OCI-M1 (cell line): ENCODE measurements at regions not wholly inside any gene's neighbourhood (a gene's known extent, or its start where the extent isn't known, plus 50 kb on each side); places are given as distances from the start of the nearest gene placed in this dataset.
"Not testable (repeated sequence)": the region's sequence is repeated elsewhere in the genome, so short reads cannot be mapped to it uniquely, and the experiment has no call there.

Experiments used
- DNase-seq: peaks from one replicate; lab custom pipeline; 2025; lab: John Stamatoyannopoulos, UW

GRCh38 chr11:86147004-86147403 lies 78.1 kb upstream of the PICALM start:
- no peak for DNase-seq

- DNase-seq: peak; percentile 92
These were observed 76.7 kb upstream of the PICALM start for GRCh38 chr11:86145439-86146156.

GRCh38 chr11:86144846-86145245 lies 76.0 kb upstream of the PICALM start:
- DNase-seq: no peak

- DNase-seq: not testable (repeated sequence)
These were observed 75.2 kb upstream of the PICALM start for GRCh38 chr11:86144087-86144486.

- DNase-seq: peak; percentile 100
These were observed 74.5 kb upstream of the PICALM start for GRCh38 chr11:86143087-86144030.

- no peak for DNase-seq
These were observed 73.3 kb upstream of the PICALM start for GRCh38 chr11:86142170-86142569.

- no peak for DNase-seq
These were observed 72.8 kb upstream of the PICALM start for GRCh38 chr11:86141727-86142126.

GRCh38 chr11:86140334-86140990 lies 71.6 kb upstream of the PICALM start:
- no peak for DNase-seq

- peak; percentile 98 for DNase-seq
These were observed 70.1 kb upstream of the PICALM start for GRCh38 chr11:86138958-86139357.

GRCh38 chr11:86136538-86136937 lies 67.7 kb upstream of the PICALM start:
- no peak for DNase-seq

- DNase-seq: no peak
These were observed 66.4 kb upstream of the PICALM start for GRCh38 chr11:86135319-86135714.

- DNase-seq: peak; percentile 100
These were observed 65.9 kb upstream of the PICALM start for GRCh38 chr11:86134580-86135318.

GRCh38 chr11:86132667-86133249 lies 63.9 kb upstream of the PICALM start:
- DNase-seq: no peak

- DNase-seq: peak; percentile 85
These were observed 61.1 kb upstream of the PICALM start for GRCh38 chr11:86129740-86130540.

GRCh38 chr11:86128914-86129313 lies 60.0 kb upstream of the PICALM start:
- peak; percentile 69 for DNase-seq

GRCh38 chr11:86126862-86127261 lies 58.0 kb upstream of the PICALM start:
- DNase-seq: no peak

GRCh38 chr11:86124251-86125233 lies 55.7 kb upstream of the PICALM start:
- DNase-seq: no peak

- peak; percentile 70 for DNase-seq
These were observed 53.9 kb upstream of the PICALM start for GRCh38 chr11:86122773-86123172.

- DNase-seq: no peak
These were observed 51.9 kb upstream of the PICALM start for GRCh38 chr11:86120807-86121206.
